PC-9 (cell line): ENCODE measurements at regions not wholly inside any gene's neighbourhood (a gene's known extent, or its start where the extent isn't known, plus 50 kb on each side); places are given as distances from the start of the nearest gene placed in this dataset.

Experiments used
- BruUV-seq: library from RNA; stranded (reverse); fragments of 400-500 nt; replicated peaks from 2 replicates; lab custom pipeline; 2021; lab: Mats Ljungman, UMichigan
- CTCF ChIA-PET: fragments of 300-600 bp; sonication (Branson Sonifier 250); formaldehyde crosslinking; loops from one replicate; lab custom pipeline; 2022; ENCODE audit warnings: antibody characterized with exemption; lab: Charles Lee
- POLR2A ChIA-PET: fragments of 300-600 bp; sonication (Branson Sonifier 250); formaldehyde crosslinking; loops from one replicate; lab custom pipeline; 2022; ENCODE audit warnings: antibody characterized with exemption; ENCODE audit not compliant: unreplicated experiment; lab: Charles Lee
- DNase-seq, 2 experiments: peaks; one replicate each; pipeline versions ENCODE4 v3.0.0 to v3.0.0-alpha.2; 2015 to 2022; ENCODE audit warnings: mixed read lengths in 1 of 2
- H2AFZ ChIP-seq: fragments of 200-600 bp; sonication (generic); 2 replicates; pipeline ENCODE4 v1.8.1; 2017; ENCODE audit warnings: antibody characterized with exemption
- H3F3A ChIP-seq: fragments of 200-600 bp; sonication (generic); 2 replicates; pipeline ENCODE4 v1.8.1; 2017; ENCODE audit warnings: antibody characterized with exemption, mild to moderate bottlenecking, low read depth; ENCODE audit not compliant: insufficient read depth
- H3K27ac ChIP-seq: fragments of 200-600 bp; sonication (generic); 2 replicates; pipeline ENCODE4 v1.6.1; 2016; ENCODE audit warnings: mixed run types
- H3K27me3 ChIP-seq: fragments of 200-600 bp; sonication (generic); 2 replicates; pipeline ENCODE4 v1.6.1; 2016; ENCODE audit warnings: low read depth, mixed run types; ENCODE audit not compliant: insufficient read depth
- H3K36me3 ChIP-seq: fragments of 200-600 bp; sonication (generic); 2 replicates; pipeline ENCODE4 v1.6.1; 2016; ENCODE audit warnings: low read depth, mixed run types
- H3K4me1 ChIP-seq: fragments of 200-600 bp; sonication (generic); replicated peaks from 2 replicates; pipeline ENCODE4 v1.6.1; 2016; ENCODE audit warnings: mixed run types; ENCODE audit not compliant: insufficient read depth
- H3K4me2 ChIP-seq: fragments of 200-600 bp; sonication (generic); 2 replicates; pipeline ENCODE4 v1.6.1; 2017; ENCODE audit warnings: mixed run types
- H3K4me3 ChIP-seq: fragments of 200-600 bp; sonication (generic); 2 replicates; pipeline ENCODE4 v1.6.1; 2016; ENCODE audit warnings: mixed run types
- H3K79me2 ChIP-seq: fragments of 200-600 bp; sonication (generic); 2 replicates; pipeline ENCODE4 v1.6.1; 2017; ENCODE audit warnings: low read depth, mixed run types
- H3K9me2 ChIP-seq: fragments of 200-600 bp; sonication (generic); 2 replicates; pipeline ENCODE4 v1.8.1; 2017; ENCODE audit warnings: mild to moderate bottlenecking; ENCODE audit not compliant: insufficient read depth
- H3K9me3 ChIP-seq: fragments of 200-600 bp; sonication (generic); 2 replicates; pipeline ENCODE4 v1.8.1; 2016; ENCODE audit warnings: low read depth; ENCODE audit not compliant: insufficient read depth
- H4K20me1 ChIP-seq: fragments of 200-600 bp; sonication (generic); 2 replicates; pipeline ENCODE4 v1.8.1; 2017; ENCODE audit not compliant: insufficient read depth
- CTCF ChIP-seq: fragments of 200-600 bp; sonication (generic); conservative IDR thresholded peaks from 2 replicates; pipeline ENCODE4 v1.6.1; 2017; ENCODE audit warnings: mixed run types, antibody characterized with exemption, mild to moderate bottlenecking, moderate library complexity
- EZH2 ChIP-seq: fragments of 200-600 bp; sonication (generic); IDR thresholded peaks from 2 replicates; pipeline ENCODE4 v1.8.0; 2017; ENCODE audit warnings: antibody characterized with exemption, low read depth
- intact Hi-C: fragments of 100-400 bp; cut with micrococcal nuclease; formaldehyde crosslinking; loops from one replicate; pipeline ENCODE4 v1.10.0; 2022; ENCODE audit not compliant: unreplicated experiment

- no peaks in the 10 kb centered on the region for H4K20me1 ChIP-seq
- H3K9me2 ChIP-seq = no peaks in the 10 kb centered on the region
- BruUV-seq = no TSS peak
- H2AFZ ChIP-seq = no peak overlapping the region
- H3K27me3 ChIP-seq = no peaks in the 10 kb centered on the region
- ChIA-PET POLR2A (no interaction called here), CTCF (no interaction called here)
- no peak overlapping the region for H3K4me2 ChIP-seq
- peaks cover 6% of the 10 kb centered on the region; the same call in 1 of the 2 replicates for H3K9me3 ChIP-seq
- intact Hi-C loops = no loop called here
- H3F3A ChIP-seq = peaks cover 6% of the 10 kb centered on the region; the same call in 1 of the 2 replicates
- H3K27ac ChIP-seq = no peak overlapping the region
- H3K36me3 ChIP-seq = no peaks in the 10 kb centered on the region
- no peak for DNase-seq
- TF ChIP-seq CTCF = no peak
- TF ChIP-seq EZH2 = no peak
- no peak overlapping the region for H3K4me3 ChIP-seq
- no peaks in the 10 kb centered on the region for H3K79me2 ChIP-seq
- H3K4me1 ChIP-seq = peaks cover 12% of the 10 kb centered on the region
Observed at GRCh38 chr5:125274938-125275724, 528.7 kb upstream of the ZNF608 start.

GRCh38 chr5:125275725-125276090 lies 529.3 kb upstream of the ZNF608 start:
- H3F3A ChIP-seq = peaks cover 6% of the 10 kb centered on the region; the same call in 1 of the 2 replicates
- H3K27ac ChIP-seq = no peak overlapping the region
- no peak overlapping the region for H2AFZ ChIP-seq
- no peaks in the 10 kb centered on the region for H3K36me3 ChIP-seq
- peaks cover 6% of the 10 kb centered on the region; the same call in 1 of the 2 replicates for H3K9me3 ChIP-seq
- H3K9me2 ChIP-seq = no peaks in the 10 kb centered on the region
- intact Hi-C loops = no loop called here
- ChIA-PET POLR2A (no interaction called here), CTCF (no interaction called here)
- H3K27me3 ChIP-seq = no peaks in the 10 kb centered on the region
- H3K4me2 ChIP-seq = no peak overlapping the region
- no peak overlapping the region for H3K4me3 ChIP-seq
- H4K20me1 ChIP-seq = no peaks in the 10 kb centered on the region
- TF ChIP-seq CTCF (no peak), EZH2 (no peak)
- no peak for DNase-seq
- BruUV-seq = no TSS peak
- no peaks in the 10 kb centered on the region for H3K79me2 ChIP-seq
- H3K4me1 ChIP-seq = peaks cover 12% of the 10 kb centered on the region

GRCh38 chr5:125276096-125276495 lies 529.7 kb upstream of the ZNF608 start:
- no TSS peak for BruUV-seq
- no peak for DNase-seq
- H3K79me2 ChIP-seq = no peaks in the 10 kb centered on the region
- H3F3A ChIP-seq = peaks cover 6% of the 10 kb centered on the region; the same call in 1 of the 2 replicates
- H3K9me3 ChIP-seq = peaks cover 6% of the 10 kb centered on the region; the same call in 1 of the 2 replicates
- peaks cover 12% of the 10 kb centered on the region for H3K4me1 ChIP-seq
- POLR2A ChIA-PET = no interaction called here
- H3K9me2 ChIP-seq = no peaks in the 10 kb centered on the region
- no peaks in the 10 kb centered on the region for H3K27me3 ChIP-seq
- CTCF ChIA-PET = no interaction called here
- H4K20me1 ChIP-seq = no peaks in the 10 kb centered on the region
- intact Hi-C loops = no loop called here
- no peak overlapping the region for H3K4me2 ChIP-seq
- no peak overlapping the region for H2AFZ ChIP-seq
- H3K36me3 ChIP-seq = no peaks in the 10 kb centered on the region
- H3K27ac ChIP-seq = no peak overlapping the region
- no peak overlapping the region for H3K4me3 ChIP-seq
- TF ChIP-seq EZH2 = no peak
- TF ChIP-seq CTCF = no peak
